ENCODE measurements at regions not wholly inside any gene's neighbourhood (a gene's known extent, or its start where the extent isn't known, plus 50 kb on each side); places are given as distances from the start of the nearest gene placed in this dataset.

DNA sequence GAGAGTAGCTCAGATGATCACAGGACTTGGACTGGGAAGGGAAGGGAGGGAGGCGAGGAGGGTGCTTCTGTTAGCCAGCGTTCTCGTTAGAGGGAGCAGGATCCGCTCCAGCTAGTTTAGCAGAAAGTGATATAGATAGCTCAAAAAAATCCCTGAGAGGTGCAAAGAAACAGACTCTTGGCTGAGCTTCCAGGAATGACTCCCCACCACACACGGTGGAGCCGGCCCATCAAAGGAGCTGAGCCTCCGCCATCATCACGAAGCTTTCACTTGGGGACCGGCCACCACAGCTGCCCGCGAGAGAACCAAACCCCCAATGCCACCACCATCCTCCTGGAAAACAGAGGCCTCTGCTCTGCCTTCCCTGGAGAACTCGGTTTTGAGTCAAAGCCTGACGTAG, 124.6 kb upstream of the BCL2L14 start:
- DNase-seq = no peak

DNA sequence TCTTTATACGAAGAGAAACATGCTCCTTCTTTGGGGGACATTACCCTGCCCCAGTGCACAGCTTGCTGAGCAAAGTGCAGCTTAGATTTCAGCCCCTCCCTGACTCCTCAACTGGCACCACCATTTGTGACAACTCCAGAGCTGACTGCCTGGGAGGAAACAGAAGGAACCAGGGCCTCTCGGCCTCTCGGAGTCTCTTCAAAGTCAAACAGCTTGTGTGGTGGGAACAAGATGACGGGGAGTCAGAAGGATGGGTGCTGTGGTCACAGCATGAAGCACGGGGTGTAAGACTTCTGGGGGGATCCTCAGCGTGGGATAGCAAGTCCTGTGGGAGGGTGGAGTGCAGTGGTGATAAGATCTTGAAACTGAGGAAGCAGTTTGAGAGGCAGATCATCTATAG, 123.5 kb upstream of the BCL2L14 start:
- no peak for DNase-seq

DNA sequence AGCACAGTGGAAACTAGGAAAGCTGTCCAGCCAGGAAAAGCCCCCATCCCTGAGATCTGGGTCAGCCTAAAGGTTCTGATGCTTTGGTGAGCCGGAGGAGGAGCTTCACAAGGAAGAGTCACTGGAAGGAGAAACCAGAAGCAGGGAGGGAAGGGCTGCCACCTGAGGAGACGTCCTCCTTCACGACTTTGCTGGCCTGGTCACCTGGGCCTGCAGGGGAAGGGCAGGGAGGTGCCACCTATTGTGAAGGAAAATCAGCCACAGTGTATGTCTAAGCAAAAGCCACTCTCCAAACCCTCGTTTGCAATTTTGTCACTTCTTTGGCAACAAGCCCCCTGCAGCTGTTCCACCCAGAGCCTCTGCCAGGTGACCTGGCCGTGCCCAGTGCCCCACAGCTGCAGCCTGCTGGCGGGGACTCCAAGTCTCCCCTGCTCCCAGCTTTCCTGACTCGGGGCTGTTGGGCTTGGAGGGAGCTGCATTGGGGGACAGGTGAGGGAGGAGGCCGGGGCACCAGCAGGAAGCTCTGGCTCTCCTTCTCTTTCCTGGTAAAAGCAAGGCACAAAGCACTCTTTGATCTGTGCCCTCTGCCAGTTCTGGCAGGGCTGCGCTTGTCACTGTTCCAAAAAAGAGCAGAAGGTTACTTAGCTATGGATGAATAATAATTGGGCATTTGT, 120.9 kb upstream of the BCL2L14 start:
- peak; percentile 91 for DNase-seq

DNA sequence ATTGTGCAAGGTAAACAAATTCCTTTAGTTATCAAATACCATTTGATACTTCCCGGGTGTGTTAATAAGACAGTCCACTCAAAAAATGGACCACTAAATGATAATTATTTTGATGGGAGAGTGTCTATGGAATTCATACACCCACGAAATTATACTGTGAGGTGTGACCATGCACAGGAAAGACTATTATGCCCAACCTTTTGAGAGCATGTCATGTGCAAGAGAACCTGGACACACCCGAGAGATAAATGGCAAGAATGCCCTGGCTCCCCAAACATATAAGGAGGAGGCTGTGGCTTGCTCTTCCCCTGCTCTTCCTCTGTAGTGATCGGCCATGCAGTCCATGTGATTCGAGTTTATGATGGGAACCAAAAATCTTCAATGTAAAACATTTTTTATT, 119.5 kb upstream of the BCL2L14 start:
- no peak for DNase-seq

DNA sequence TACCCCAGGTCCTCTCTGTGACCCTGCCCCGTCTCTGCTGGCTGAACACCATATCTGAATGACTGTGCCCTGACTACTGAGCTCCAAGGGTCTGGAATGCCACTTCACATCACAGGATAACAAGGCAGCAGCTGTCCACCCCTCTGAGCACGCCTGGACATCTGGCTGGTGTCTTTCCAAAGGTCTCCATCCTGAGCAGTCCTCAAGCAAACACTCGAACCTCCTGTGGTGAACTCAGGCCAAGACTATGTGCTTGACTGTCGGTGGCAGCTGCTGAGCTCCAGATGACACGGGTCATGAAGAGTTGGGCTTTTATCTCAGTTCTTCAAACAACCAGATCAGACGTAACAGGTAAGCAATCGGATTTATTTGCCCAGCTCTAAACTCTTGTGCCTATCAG, 117.2 kb upstream of the BCL2L14 start:
- peak; percentile 82 for DNase-seq

DNA sequence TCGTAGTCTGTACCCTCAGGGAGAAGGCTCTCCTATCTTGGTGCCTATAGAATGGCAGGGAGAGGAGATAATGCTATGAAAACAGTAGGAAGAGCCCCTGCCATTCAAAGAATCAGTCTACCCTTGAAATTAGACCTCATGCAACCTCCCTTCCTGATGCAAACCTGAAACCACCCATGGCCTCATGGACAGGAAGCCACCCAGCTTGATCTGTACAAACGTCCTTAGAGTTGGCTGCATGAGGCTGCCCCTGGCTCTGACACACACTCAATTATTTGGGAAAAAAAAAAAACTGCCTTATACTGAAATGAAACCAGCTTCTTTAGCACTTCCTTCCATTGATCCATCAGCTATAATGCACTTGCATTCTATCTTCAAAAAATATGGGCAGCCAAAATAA, 116.6 kb upstream of the BCL2L14 start:
- no peak for DNase-seq

DNA sequence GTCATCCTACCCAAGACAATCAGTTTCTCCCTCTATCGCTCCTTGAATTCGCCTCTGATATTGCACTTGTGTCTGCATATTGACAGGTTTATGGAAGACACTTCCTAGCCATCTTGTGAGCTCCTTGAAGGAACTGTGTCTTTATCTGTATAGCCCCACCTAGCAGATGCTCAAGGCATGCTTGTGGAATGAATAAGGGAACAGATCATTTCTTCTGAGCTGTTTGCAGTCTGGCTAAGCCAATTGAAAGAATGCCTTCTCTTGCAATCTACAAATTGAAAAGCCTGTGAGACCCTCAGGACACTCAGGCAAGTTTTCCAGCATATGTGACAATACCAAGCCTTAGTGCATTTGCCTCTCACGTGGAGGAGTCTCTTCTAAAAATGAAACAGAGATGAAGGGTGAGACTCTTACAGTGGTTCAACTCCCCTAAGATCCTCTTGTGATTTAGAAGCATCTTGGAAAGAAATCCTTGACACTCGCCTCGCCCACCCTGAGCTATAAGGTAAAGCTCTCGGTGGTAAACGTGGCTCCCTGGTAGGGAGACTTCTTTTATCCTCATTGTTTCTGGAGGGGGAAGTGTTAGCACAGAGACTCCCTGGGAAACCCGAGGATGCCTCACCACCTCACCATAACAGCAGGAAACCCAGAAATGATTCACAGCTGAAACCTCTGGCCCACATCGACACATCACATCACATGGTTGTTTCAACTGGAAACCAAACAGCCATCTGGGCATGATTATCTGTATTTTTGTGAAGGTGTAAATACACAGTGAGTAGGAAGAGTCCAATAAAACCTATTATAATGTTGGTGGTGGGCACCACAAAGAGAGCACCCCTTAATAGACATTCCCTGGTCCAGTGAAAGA, 112.3 kb upstream of the BCL2L14 start:
- DNase-seq = no peak

DNA sequence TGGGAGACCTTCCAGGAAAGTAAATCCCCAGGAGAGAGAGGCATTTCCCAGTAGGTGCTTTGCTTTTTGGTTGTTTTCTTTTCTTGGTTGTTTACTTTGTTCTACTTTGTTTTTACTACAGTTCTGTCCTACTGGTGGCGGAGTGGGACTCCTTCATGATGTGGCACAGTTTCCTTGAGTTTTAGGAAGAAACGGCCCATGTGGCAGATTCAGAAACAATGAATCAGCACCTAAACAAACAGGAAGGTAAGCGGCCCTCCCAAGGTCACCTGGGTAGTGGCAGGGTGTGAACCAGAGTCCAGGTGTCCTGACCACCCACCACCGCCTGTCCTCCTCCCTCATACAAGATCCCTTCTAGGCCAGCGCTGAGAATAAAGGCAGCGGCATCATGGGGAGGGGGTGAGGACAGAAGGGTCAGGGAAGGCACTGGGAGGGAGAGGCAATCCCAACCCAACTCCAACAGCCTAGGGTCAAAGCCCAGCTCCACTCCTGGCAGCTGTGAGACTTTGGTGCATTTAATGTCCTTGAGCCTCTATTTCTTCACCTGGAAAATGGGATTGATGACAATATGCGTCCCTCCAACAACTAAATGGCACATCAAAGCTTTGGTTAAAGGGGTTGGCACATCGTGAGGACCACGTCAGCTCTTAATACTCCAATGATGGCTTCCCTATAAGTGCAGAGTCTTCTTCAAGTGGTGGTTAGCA, 111.5 kb upstream of the BCL2L14 start:
- no peak for DNase-seq

DNA sequence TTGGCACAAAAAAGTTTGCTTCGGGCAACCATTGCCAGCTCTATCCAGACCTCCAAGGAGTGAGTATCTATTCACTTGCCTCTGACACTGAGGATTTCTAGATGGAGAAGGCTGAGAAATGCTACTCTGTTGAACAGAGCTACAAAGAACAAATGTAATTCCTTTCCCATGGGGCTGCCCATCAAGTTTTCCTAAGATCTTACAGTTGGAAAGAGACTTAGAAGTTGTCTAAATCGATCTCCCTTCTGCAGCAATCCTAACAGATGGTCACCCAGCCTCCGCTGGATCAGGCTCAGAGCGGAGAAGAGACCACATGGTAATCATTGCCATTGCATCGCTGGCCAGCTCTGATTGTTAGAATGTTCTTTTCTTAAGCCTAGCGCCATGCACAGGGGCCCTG, 110.1 kb upstream of the BCL2L14 start:
- no peak for DNase-seq

DNA sequence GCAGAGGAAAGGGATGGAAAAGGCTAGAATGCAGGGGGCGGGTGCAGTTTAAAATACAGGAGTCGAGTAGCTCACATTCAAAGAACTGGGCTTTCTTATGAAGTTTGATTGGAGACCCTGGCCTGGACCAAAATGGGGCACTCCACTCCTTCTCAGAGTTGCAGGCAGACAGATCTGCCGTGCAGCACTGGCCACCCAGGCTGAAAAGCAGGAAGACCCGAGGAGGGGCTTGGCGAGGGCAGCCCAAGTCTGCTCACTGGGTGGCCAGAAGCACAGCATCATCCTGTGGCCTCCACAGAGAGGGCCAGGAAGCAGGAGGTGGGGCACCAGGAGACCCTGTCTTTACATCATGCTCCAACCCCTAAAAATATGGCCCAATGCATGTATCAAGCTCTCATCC, 109.1 kb upstream of the BCL2L14 start:
- no peak for DNase-seq

DNA sequence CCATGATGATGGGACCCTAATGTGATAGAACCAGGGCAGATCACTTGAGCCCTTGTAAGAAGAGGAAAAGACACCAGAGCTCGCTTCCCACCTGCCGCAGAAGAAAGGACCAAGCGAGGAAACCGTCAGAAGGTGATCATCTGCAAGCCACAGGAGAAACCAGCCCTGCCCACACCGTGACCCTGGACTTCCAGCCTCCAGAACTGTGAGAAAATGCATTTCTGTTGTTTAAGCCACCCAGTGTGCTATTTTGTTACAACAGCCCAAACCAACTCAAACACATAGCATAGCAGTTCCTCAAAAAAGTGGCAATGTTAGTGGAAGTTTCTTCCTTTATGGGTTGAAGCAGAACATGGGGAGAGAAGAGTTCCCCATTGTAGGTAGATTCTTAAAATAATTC, 107.9 kb upstream of the BCL2L14 start:
- no peak for DNase-seq

DNA sequence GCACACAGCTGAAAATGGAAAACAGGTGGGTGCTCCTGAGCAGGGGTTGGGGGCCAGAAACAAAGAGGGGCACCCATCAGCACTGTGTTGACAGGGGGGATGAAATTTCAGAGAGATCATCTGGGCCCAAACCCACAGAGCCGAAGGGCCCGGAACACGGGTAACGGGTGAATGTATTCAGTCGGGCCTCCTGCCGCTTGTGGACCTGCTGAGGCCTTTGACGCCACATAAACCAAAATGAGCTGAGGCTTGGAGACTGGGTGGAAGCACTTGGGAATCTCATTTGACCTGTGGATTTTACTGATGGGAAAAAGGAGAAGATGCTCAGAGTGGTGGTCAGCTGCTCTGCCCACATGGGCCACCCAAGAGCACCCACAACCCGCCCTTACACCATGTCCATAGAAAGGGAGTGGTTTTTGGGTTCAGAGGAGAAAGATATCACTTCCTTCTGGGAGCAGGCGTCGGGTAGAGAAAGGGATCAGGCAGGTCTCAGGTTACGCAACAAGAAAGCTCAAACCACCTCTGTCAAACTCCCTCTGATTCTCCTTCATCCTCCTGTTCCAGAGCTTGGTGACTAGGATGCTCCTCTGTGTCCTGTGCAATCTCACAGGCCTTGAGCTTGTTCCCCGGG, 106.8 kb upstream of the BCL2L14 start:
- no peak for DNase-seq

DNA sequence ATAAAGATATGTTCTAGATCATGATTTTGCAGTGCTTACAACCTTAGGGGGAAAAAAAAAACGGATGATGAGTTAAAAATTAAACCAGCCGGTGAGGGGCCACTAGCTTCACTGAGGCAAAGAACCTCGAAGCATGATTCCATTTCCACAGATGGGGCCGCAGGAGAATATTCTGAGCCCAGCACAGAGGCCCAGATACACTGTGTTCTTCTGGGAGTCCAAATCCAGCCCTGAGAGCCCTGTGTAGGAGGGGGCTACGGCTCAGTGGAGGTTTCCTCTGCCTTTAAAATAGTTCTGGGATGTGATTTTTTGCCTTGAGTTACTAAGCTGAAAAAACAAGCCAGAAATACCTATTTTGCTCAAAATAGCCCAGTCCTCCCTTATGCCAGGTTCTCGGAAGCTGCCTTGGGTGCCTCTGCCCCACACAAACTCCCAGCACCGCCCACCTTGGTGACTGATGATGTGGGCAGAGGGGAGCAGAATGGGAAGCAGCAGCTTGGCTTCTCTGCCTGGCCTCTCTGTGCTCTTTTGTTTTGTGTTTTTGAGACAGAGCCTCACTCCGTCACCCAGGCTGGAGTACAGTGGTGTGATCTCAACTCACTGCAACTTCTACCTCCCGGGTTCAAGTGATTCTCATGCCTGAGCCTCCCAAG, 105.4 kb upstream of the BCL2L14 start:
- no peak for DNase-seq

DNA sequence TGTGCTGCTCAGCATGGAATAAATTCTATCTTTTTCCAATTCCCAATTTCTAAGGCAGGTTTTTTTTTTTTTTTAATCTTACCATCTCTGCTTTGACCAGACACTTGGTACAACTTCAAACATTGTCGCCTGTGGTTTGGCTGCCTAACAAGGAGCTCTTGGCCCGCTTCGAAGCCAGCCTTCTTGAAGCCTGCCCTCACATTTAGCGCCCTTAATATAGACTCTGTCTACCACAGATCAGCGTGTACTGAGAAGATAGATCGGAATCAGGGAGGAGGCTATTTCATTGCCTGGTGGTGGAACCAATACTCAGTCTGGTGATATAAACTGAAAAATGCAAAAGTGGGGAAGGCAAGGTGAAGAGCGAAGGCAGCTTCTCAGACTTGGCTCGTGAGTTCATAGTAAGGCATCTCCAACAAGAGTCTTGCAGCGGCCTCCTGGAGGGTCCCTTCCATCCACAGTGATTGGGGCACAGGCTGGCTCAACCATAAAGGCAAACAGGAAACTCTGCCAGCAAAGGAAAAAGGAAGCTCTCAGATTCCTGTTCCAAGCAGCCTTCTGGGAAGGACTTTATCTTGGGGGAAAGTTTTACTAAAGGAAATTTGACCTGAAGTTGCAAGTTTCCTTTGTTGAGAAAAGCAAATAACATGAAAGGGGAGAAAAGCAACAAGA, 103.2 kb upstream of the BCL2L14 start:
- DNase-seq = no peak

DNA sequence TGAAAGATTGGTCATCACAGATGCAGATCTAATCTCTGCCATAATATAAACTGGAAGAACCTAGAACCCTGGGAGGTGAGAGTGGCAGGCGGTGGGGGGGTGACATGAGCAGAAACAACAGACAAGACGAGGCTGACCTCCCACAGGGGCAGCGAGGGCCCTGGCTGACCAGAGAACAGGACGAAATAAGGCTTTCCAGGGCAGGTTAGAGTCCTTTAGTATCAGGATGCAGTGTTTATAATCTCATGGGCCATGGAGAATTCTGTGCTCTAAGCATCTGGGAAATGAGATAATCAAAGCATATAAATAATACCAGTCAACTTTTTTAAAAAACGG, 102.7 kb upstream of the BCL2L14 start:
- no peak for DNase-seq

DNA sequence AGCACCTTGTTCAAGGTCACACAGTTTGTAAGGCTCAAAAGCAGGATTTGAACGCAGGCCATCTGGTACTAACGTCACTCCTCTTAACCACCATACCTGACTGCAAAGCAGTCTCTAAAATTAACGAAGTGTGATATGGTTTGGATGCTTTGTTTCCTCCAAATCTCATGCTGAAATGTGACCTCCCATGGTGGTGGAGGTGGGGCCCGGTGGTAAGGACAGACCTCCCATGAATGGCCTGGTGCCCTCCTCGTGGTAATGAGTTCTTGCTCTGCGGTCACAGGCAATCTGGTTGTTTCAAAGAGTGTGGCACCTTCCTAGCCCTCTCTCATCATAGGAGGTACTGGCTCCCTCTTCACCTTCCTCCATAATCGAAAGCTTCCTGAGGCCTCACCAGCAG, 102.2 kb upstream of the BCL2L14 start:
- DNase-seq = no peak

DNA sequence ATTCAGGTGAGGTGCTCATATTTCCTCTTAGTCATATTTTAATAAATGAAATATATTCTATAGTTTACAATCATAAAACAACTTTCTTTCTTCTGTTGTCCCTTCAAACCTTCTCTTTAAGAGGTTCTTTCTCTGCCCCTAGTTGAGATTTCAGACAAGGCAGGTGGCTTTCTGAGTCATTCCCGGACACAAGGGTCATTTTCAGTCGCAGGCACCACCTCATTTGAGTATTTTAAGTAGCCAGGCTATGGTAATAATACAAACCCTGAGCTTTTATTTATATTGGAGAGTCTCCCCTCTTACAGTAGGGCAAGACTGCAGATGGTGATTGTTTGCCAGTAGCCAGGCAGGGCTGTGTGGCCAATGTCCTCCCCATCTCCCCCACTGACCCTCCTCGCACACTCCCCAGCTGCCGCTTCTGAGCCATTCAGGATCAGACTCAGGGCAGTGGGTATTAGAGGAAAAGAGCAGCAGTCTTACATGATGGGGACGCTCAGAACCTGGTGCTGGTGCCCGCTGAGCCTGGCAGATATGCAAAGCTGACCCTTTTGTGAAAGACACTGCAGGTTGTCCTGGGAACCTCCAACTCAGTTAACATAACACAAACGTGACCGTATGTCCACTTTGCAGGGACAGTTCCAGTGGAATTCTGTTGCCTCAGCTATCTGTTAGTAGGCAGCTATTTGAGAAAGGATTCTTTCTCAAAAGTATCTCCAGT, 101.1 kb upstream of the BCL2L14 start:
- DNase-seq = no peak

DNA sequence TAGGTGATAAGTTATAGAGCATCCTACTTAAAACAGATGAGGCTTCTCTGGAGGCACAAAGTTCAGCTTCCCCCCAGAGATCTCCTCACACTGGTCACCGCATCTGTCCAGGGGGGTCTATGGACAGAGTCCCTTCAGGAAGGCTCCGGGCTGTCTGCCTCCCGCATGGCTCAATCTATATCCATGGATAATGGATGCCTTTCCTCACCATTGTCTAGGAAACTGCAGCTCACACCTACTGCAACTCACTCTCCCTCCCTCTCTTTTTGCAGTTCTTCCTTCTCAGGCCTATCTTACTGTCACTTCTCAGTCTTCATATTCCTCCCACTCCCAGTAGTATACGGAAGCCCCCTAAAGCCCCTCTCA, 100.6 kb upstream of the BCL2L14 start:
- no peak for DNase-seq

DNA sequence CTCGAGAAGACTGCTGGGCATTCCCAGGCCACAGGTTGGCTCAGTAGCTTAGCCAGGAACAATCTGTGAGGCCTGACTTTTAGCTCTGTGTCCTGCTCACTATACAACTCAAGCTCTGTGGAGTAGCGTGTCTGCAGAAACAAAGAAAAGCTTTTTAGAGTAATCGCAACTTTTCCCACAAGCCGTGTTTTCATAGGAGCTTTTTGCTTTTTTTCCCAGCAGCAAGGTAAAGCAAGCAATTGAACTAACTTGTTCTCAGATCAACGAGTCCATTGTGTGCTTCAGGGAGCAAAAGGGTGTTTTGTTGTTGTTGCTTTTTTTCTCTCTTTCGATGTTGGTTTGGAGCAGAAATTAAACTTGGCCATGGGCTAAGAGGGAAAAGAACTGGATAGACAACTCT, 97.3 kb upstream of the BCL2L14 start:
- no peak for DNase-seq

DNA sequence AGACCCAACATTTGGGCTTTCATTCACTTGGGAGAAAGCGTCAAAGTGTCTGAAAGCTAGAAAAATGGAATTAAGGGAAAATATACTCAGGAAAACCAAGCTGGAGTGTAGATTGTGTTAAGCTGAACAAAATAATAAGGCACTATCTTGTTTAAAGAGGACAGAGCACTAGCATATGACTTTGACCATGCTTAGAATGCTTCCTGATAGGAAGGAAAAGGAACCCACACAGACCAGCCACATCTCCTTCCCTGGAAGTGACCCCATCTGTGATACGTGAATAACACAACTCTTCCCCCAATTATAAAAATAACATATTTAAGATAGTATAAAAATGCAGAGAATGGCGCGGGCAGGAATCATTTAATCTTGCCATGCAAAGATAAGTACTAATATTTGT, 94.7 kb upstream of the BCL2L14 start:
- no peak for DNase-seq

DNA sequence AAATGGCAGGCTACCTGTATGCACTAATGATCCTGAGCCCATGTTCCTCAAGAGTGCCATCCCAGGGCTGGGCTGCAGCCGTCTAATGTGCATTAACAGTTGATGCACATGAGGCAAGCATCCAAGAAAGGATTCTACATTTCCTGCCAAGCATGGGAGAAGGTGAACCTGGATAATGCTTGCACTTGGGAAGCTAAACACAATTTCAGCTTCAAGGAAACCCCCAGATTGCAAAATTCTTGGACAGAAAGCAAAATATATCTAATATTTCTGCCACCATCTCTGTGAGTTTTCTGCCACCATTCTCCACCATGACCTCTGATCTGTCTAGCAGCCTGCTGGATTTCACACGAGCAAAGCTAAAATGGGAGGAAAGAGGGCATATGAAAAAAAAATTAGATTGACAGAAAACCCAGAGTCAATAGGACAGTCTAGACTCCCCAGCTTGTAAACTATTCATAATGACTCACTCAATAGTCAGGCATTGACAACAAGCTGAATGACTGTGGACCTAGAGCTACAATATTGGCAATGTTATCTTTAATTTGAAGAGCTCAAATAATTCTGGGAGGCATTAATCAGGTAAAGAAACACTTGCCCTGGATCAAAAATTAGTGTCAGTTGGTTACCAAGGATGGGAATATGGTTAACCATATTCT, 91.9 kb upstream of the BCL2L14 start:
- DNase-seq = no peak

All from NCI-H1092 (cell line).